HFFc6 (cell line): ENCODE measurements at regions not wholly inside any gene's neighbourhood (a gene's known extent, or its start where the extent isn't known, plus 50 kb on each side); places are given as distances from the start of the nearest gene placed in this dataset.

Source experiments
- DNase-seq: peaks from one replicate; pipeline ENCODE4 v3.0.0-alpha.2; 2018
- H3K27ac Mint-ChIP-seq: 2 replicates; pipeline ENCODE4 v1.8.0; 2020; ENCODE audit warnings: mild to moderate bottlenecking, mixed read lengths
- H3K27me3 Mint-ChIP-seq: 2 replicates; pipeline ENCODE4 v1.8.0; 2021; ENCODE audit warnings: mild to moderate bottlenecking, moderate library complexity, mixed read lengths; ENCODE audit not compliant: insufficient read depth
- H3K36me3 Mint-ChIP-seq: 2 replicates; pipeline ENCODE4 v1.8.0; 2021; ENCODE audit warnings: low read depth, mixed read lengths
- H3K4me1 Mint-ChIP-seq: 2 replicates; pipeline ENCODE4 v1.8.0; 2020; ENCODE audit warnings: low read depth, mixed read lengths
- H3K4me3 Mint-ChIP-seq: 2 replicates; pipeline ENCODE4 v1.8.0; 2020; ENCODE audit warnings: mild to moderate bottlenecking, moderate library complexity, mixed read lengths
- H3K9me3 Mint-ChIP-seq: 2 replicates; pipeline ENCODE4 v1.8.0; 2020; ENCODE audit warnings: mild to moderate bottlenecking, mixed read lengths
- TF ChIP-seq, protein P1 (sequence below): fragments of 200-600 bp; sonication (generic); IDR thresholded peaks from 2 replicates; pipeline ENCODE4 v1.5.0; 2021; ENCODE audit warnings: antibody characterized with exemption, mild to moderate bottlenecking

DNA sequence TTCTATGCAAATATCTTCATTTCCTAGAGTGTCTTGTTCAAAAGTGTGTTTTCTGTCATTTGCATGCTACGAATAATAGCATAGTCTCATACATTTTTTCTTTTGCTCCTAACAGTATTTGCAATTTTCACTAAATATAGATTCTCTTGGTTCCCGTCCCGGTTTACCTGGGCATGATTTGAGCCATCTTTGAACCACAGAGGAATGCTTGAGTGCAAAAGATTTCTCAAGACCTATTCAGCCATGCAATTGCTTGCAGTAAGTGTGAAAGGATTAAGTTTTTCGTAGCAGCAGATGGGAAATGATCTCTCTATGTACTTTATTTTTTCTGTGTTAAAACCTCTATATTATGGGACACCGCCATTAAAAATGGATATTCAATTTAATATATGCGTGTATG, 733.0 kb downstream of the ZPLD1 start:
- no peak for DNase-seq
- H3K27ac Mint-ChIP-seq: no peak overlapping the region
- 0 out of 2 replicates have a peak, but pooled peaks cover 3% of the 10 kb centered on the region for H3K36me3 Mint-ChIP-seq
- H3K4me1 Mint-ChIP-seq: no peaks in the 10 kb centered on the region
- TF ChIP-seq, protein P1, sequence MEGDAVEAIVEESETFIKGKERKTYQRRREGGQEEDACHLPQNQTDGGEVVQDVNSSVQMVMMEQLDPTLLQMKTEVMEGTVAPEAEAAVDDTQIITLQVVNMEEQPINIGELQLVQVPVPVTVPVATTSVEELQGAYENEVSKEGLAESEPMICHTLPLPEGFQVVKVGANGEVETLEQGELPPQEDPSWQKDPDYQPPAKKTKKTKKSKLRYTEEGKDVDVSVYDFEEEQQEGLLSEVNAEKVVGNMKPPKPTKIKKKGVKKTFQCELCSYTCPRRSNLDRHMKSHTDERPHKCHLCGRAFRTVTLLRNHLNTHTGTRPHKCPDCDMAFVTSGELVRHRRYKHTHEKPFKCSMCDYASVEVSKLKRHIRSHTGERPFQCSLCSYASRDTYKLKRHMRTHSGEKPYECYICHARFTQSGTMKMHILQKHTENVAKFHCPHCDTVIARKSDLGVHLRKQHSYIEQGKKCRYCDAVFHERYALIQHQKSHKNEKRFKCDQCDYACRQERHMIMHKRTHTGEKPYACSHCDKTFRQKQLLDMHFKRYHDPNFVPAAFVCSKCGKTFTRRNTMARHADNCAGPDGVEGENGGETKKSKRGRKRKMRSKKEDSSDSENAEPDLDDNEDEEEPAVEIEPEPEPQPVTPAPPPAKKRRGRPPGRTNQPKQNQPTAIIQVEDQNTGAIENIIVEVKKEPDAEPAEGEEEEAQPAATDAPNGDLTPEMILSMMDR: no peak
- no peak overlapping the region for H3K4me3 Mint-ChIP-seq
- no peaks in the 10 kb centered on the region for H3K27me3 Mint-ChIP-seq
- peaks cover 22% of the 10 kb centered on the region for H3K9me3 Mint-ChIP-seq

DNA sequence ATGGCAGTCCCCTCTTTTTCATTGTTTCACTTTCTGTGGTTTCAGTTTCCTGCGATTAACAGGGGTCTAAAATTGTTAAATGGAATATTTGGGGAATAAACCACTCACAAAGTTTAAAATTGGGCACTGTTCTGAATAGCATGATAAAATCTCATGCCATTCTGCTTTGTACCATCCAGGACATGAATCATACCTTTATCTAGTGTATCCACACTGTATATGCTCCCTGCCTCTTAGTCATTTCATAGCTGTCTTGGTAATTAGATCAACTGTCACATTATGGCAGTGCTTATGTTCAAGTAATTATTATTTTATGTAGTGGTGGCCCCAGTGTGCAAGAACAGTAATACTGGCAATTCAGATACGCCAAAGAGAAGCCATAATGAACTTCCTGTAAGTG, 734.5 kb downstream of the ZPLD1 start:
- no peak overlapping the region for H3K27ac Mint-ChIP-seq
- no peak for DNase-seq
- H3K4me1 Mint-ChIP-seq: no peaks in the 10 kb centered on the region
- TF ChIP-seq, protein P1: no peak
- no peaks in the 10 kb centered on the region for H3K27me3 Mint-ChIP-seq
- H3K9me3 Mint-ChIP-seq: peaks cover 22% of the 10 kb centered on the region
- no peak overlapping the region for H3K4me3 Mint-ChIP-seq
- 0 out of 2 replicates have a peak, but pooled peaks cover 3% of the 10 kb centered on the region for H3K36me3 Mint-ChIP-seq

DNA sequence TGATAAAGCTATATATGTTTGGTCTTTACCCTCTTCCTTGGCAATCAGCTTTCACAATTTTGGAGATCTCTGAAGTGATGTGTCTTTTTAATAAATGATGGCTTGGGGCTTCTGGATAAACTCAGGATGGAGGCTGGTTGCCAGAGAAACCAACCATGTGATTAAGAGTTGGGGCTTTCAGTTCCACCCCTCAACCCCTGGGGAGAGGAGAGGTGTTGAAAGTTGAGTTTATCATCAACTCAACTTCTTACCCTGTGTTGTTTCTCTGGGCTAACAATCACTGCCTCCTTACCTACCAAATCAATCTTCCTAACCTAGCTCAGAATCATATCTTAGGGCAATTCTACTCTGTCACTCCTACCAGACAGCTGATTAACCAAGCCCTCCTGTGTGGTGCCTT, 735.8 kb downstream of the ZPLD1 start:
- Mint-ChIP-seq H3K4me3 (no peak overlapping the region), H3K27me3 (no peaks in the 10 kb centered on the region), H3K4me1 (no peaks in the 10 kb centered on the region), H3K9me3 (peaks cover 22% of the 10 kb centered on the region), H3K36me3 (0 out of 2 replicates have a peak, but pooled peaks cover 3% of the 10 kb centered on the region), H3K27ac (no peak overlapping the region)
- TF ChIP-seq, protein P1: no peak
- DNase-seq: no peak

DNA sequence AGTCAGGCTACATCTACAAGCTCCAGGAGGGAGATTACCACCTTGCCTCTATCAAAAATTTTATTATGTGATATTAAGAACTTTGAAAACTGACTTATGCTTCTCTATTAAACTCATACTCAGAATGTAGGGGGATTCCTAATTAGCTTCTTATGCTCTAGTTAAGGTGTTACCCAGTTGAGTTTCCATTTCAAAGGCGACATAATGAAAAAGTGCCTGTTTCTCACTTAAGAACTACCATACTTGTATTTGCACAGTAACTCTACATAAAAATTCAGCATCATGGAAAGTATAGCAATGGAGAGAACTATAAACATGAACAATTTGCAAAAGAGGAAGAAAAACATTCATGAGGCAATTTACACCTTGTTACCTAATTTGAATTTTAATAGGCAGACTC, 739.1 kb downstream of the ZPLD1 start:
- peaks cover 8% of the 10 kb centered on the region for H3K9me3 Mint-ChIP-seq
- no peak overlapping the region for H3K27ac Mint-ChIP-seq
- no peak for DNase-seq
- H3K4me1 Mint-ChIP-seq: no peaks in the 10 kb centered on the region
- H3K4me3 Mint-ChIP-seq: no peak overlapping the region
- TF ChIP-seq, protein P1: no peak
- H3K36me3 Mint-ChIP-seq: no peaks in the 10 kb centered on the region
- H3K27me3 Mint-ChIP-seq: no peaks in the 10 kb centered on the region

DNA sequence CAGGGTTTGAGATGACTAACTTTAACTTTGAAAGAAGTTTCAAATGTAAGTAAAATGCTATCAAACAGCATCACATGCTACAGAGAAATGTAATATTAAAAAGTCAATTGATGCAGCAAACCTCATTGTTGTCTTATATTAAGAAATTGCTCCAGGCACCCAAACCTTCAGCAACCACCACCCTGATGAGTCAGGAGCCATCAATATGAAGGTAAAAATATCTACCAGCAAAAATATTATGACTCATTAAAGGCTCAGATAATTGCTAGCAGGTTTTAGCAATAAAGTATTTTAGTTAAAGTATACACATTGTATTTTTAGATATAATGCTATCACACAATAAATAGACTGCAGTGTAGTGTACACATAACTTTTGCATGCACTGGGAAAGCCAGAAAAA, 746.3 kb downstream of the ZPLD1 start:
- no peaks in the 10 kb centered on the region; the same call in 1 of the 2 replicates for H3K36me3 Mint-ChIP-seq
- no peak overlapping the region for H3K4me3 Mint-ChIP-seq
- TF ChIP-seq, protein P1: no peak
- H3K27ac Mint-ChIP-seq: no peak overlapping the region
- H3K4me1 Mint-ChIP-seq: no peaks in the 10 kb centered on the region
- no peaks in the 10 kb centered on the region for H3K27me3 Mint-ChIP-seq
- peaks cover 20% of the 10 kb centered on the region for H3K9me3 Mint-ChIP-seq
- DNase-seq: no peak

DNA sequence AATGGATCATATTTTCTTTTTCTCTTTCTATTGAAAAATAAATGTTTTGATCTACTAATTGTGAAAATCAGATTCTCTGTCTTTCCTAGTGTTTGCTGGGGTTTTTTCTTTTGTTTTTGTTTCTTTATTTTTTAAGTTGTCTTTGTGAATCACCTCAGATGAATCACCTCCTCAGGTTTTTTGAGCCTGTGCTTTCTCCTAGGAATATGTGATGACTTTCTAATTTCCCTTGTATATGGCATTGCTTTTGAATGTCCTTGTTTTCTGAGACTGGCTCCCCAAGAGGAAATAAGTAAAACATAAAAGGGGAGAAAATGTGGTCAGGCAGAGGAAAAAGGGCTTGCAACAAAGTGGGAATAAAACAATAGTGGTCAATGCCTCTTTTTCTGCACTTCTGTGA, 750.0 kb downstream of the ZPLD1 start:
- Mint-ChIP-seq H3K27ac (no peak overlapping the region), H3K9me3 (peaks cover 34% of the 10 kb centered on the region), H3K36me3 (no peaks in the 10 kb centered on the region; the same call in 1 of the 2 replicates), H3K4me1 (no peaks in the 10 kb centered on the region), H3K4me3 (no peak overlapping the region), H3K27me3 (no peaks in the 10 kb centered on the region)
- no peak for DNase-seq
- TF ChIP-seq, protein P1: no peak
